ENCODE measurements at regions not wholly inside any gene's neighbourhood (a gene's known extent, or its start where the extent isn't known, plus 50 kb on each side); places are given as distances from the start of the nearest gene placed in this dataset.
A peak's percentile ranks its signal among the peaks of the same experiment; 100 is the strongest.

- WGBS (ENCODE audit: insufficient coverage, insufficient replicate concordance, low lambda C conversion rate, missing lambda C conversion rate): 35% methylated on average over 3 of the region's 3 CpGs
- H4K20me1 ChIP-seq (ENCODE audit: control insufficient read depth, insufficient read depth): no peaks in the 10 kb centered on the region
- H3K27me3 ChIP-seq (replicated peaks in 1 of 2; ENCODE audit: control insufficient read depth in 2 of 2, insufficient read depth in 2 of 2, low read length in 1 of 2): peaks cover 0 to 2% of the 10 kb centered on the region in 2 experiments; a peak in 1 of 4 replicates
- DNase-seq (ENCODE audit: low read depth, low spot score) (no peak), FAIRE-seq (no peak), ATAC-seq (no peak)
- H2AFZ ChIP-seq (ENCODE audit: control insufficient read depth, low read depth, low read length): no peak overlapping the region
- ChIA-PET POLR2A (no interaction called here), SMC1A (ENCODE audit: uncharacterized antibody, unreplicated experiment) (interaction anchor here (1.4 kb wide), 1 partner anchor 10 kb away, joined by 5 read pairs; no protein-coding TSS in a partner anchor), CTCF (no interaction called here), RAD21 (ENCODE audit: unreplicated experiment) (no interaction called here)
- H3K4me1 ChIP-seq (ENCODE audit: control insufficient read depth, insufficient read depth, low read length): no peaks in the 10 kb centered on the region
- H3K4me2 ChIP-seq (ENCODE audit: control insufficient read depth, insufficient read depth): no peak overlapping the region
- TF ChIP-seq MEF2B (IDR thresholded peaks at IDR 0.05; ENCODE audit: partially characterized antibody, poor library complexity, severe bottlenecking): no peak
- H3K4me3 ChIP-seq: no peak overlapping the region
- no peak overlapping the region for H3K9ac ChIP-seq (ENCODE audit: control insufficient read depth, insufficient read depth, low read length)
- H3K27ac ChIP-seq (ENCODE audit: control insufficient read depth, insufficient read depth): no peak overlapping the region
- no peaks in the 10 kb centered on the region for H3K9me3 ChIP-seq (replicated peaks; ENCODE audit: control insufficient read depth, insufficient read depth, low read length)
- in situ Hi-C loops (cut with MboI): no loop called here
- H3K79me2 ChIP-seq (ENCODE audit: control insufficient read depth, insufficient read depth, low read length): no peaks in the 10 kb centered on the region
- H3K36me3 ChIP-seq (ENCODE audit: control insufficient read depth in 2 of 2, insufficient read depth in 2 of 2, low read length in 1 of 2): no peaks in the 10 kb centered on the region
- intact Hi-C loops (cut with micrococcal nuclease; ENCODE audit: unreplicated experiment): loop anchor here (10.0 kb wide), 1 partner anchor 237 kb away; no protein-coding TSS in a partner anchor
- BruUV-seq (replicated peaks): no TSS peak
Observed at GRCh38 chr2:67471681-67472080, 74.5 kb downstream of the ETAA1 start.

GRCh38 chr2:67476809-67477790, 80.0 kb downstream of the ETAA1 start:
- H3K27me3 ChIP-seq (replicated peaks in 1 of 2; ENCODE audit: control insufficient read depth in 2 of 2, insufficient read depth in 2 of 2, low read length in 1 of 2): peaks cover 0 to 2% of the 10 kb centered on the region in 2 experiments; a peak in 1 of 4 replicates
- H3K4me1 ChIP-seq (ENCODE audit: control insufficient read depth, insufficient read depth, low read length): no peaks in the 10 kb centered on the region
- ChIA-PET POLR2A (no interaction called here), SMC1A (ENCODE audit: uncharacterized antibody, unreplicated experiment) (interaction anchor here (0.7 to 3.6 kb wide), 6 partner anchors 9 to 307 kb away, joined by 3 to 21 read pairs (median 3); no protein-coding TSS in a partner anchor), CTCF (interaction anchor here (0.6 to 1.6 kb wide), 14 partner anchors 11 to 1048 kb away, joined by 3 to 8 read pairs (median 3); no protein-coding TSS in a partner anchor), RAD21 (ENCODE audit: unreplicated experiment) (interaction anchor here (0.6 to 1.2 kb wide), 4 partner anchors 60 to 582 kb away, joined by 3 to 7 read pairs (median 4); no protein-coding TSS in a partner anchor)
- H4K20me1 ChIP-seq (ENCODE audit: control insufficient read depth, insufficient read depth): no peaks in the 10 kb centered on the region
- TF ChIP-seq PAX5 (IDR thresholded peaks at IDR 0.05; ENCODE audit: borderline replicate concordance, low read depth, low read length) (no peak), CTCF (IDR thresholded peaks at IDR 0.05 in 2 of 3, conservative IDR thresholded peaks at IDR 0.05 in 1 of 3; ENCODE audit: control insufficient read depth in 2 of 3, extremely low read depth in 1 of 3, insufficient read depth in 1 of 3, low read depth in 3 of 3, low read length in 3 of 3) (peak; percentile 5 to 42 (median 19); a peak in 2 of 6 replicates), NR2C2 (IDR thresholded peaks at IDR 0.05; ENCODE audit: borderline replicate concordance, control insufficient read depth, insufficient read length, low read depth) (no peak), ZNF274 (IDR thresholded peaks at IDR 0.05; ENCODE audit: insufficient read depth, insufficient read length) (no peak), EGR1 (IDR thresholded peaks at IDR 0.05; ENCODE audit: borderline replicate concordance in 1 of 2, low read depth in 2 of 2, low read length in 2 of 2) (no peak), POU2F2 (IDR thresholded peaks at IDR 0.05; ENCODE audit: borderline replicate concordance, low read depth, low read length) (no peak), RAD21 (IDR thresholded peaks at IDR 0.05; ENCODE audit: insufficient read depth, low read depth, low read length) (peak; percentile 50), TAF1 (IDR thresholded peaks at IDR 0.05; ENCODE audit: borderline replicate concordance, low read depth, low read length) (no peak), SPI1 (IDR thresholded peaks at IDR 0.05; ENCODE audit: borderline replicate concordance, insufficient read depth, low read depth, low read length) (0 out of 2 replicates have a peak, but pooled peaks have one; percentile 18)
- H3K27ac ChIP-seq (ENCODE audit: control insufficient read depth, insufficient read depth): no peak overlapping the region
- in situ Hi-C loops (cut with MboI) (no loop called here), intact Hi-C loops (cut with micrococcal nuclease; ENCODE audit: unreplicated experiment) (loop anchor here (5.0 to 10.0 kb wide), 2 partner anchors 242 to 1050 kb away; no protein-coding TSS in a partner anchor)
- no peak overlapping the region for H3K9ac ChIP-seq (ENCODE audit: control insufficient read depth, insufficient read depth, low read length)
- H3K4me3 ChIP-seq: no peak overlapping the region
- FAIRE-seq (no peak), DNase-seq (ENCODE audit: low read depth, low spot score) (no peak), ATAC-seq (peak; percentile 81)
- no peaks in the 10 kb centered on the region for H3K79me2 ChIP-seq (ENCODE audit: control insufficient read depth, insufficient read depth, low read length)
- BruUV-seq (replicated peaks): no TSS peak
- 16% methylated on average over 9 of the region's 9 CpGs for WGBS (ENCODE audit: insufficient coverage, insufficient replicate concordance, low lambda C conversion rate, missing lambda C conversion rate)
- H2AFZ ChIP-seq (ENCODE audit: control insufficient read depth, low read depth, low read length): no peak overlapping the region
- no peaks in the 10 kb centered on the region for H3K36me3 ChIP-seq (ENCODE audit: control insufficient read depth in 2 of 2, insufficient read depth in 2 of 2, low read length in 1 of 2)
- no peaks in the 10 kb centered on the region for H3K9me3 ChIP-seq (replicated peaks; ENCODE audit: control insufficient read depth, insufficient read depth, low read length)
- H3K4me2 ChIP-seq (ENCODE audit: control insufficient read depth, insufficient read depth): no peak overlapping the region

Measured in GM12878 (cell line).